ENCODE measurements at regions not wholly inside any gene's neighbourhood (a gene's known extent, or its start where the extent isn't known, plus 50 kb on each side); places are given as distances from the start of the nearest gene placed in this dataset.
"Not testable (repeated sequence)": the region's sequence is repeated elsewhere in the genome, so short reads cannot be mapped to it uniquely, and the experiment has no call there.

DNA sequence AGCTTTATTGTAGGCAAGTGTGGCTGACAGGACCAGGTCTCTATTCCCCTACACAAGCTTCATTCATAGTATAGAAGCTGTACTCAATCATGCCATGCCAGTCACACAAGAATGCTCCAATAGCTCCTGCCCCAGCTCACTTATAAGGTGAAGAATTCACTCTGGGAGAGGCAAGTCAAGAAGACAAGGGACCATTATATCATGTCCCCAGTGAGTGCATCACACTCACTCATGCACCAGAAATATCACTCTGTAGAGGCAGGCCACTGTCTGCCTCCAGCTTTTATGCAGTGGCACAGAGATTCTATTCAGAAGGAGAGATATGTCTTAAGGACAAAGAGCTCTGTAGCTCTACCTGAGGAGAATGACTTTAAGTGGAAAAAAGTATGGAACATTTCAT, 263.2 kb downstream of the GJA1 start:
- DNase-seq = no peak

DNA sequence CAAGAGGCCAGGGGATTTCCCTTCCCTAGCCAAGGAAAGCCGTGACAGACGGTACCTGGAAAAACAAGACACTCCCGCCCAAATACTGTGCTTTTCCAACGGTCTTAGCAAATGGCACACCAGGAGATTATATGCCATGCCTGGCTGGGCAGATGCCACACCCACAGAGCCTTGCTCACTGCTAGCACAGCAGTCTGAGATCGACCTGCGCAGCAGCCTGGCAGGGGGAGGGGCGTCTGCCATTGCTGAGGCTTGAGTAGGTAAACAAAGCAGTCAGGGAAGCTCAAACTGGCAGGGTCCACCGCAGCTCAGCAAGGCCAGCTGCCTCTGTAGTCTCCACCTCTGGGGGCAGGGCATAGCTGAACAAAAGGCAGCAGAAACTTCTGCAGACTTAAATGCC, 267.7 kb downstream of the GJA1 start:
- DNase-seq = not testable (repeated sequence)

DNA sequence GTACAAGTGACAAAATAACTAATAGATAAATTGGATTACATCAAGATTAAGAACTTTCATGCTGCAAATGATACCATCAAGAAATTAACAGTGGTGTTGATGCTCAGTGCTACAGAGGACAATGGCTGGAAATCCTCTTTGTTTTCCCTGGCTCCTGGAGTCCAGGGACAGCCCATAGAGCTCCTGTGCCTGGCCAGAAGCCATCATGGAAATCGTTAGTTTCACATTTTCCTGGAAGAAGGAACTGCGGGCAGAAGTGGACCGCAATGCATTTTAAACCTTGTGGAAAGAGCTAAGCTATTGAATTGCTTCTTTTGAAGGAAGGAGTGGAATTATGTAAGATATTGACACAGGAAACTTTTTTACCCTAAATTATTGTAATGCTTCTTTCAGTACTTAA, 276.0 kb downstream of the GJA1 start:
- DNase-seq = peak; percentile 49

DNA sequence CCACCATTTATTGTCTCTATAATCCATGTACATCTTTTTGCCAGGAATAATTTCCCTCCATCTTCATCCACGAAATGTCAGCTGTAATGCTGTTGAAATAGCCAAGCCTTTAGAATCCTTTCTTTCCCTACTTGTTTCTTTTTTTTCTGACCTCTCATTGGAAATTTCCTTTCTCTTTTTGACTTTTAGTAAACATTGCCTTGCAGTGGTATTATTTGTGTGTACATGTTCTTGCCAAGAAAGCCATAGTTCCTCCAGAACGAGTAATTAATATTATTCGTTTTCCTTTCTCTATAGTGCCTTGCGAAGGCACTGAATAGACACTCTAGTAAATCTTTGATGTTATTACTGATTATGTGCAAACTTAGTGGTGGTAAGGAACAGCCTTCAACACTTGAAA, 282.2 kb downstream of the GJA1 start:
- DNase-seq = no peak

- DNase-seq = not testable (repeated sequence)
Measured at GRCh38 chr6:121720867-121721266, 285.4 kb downstream of the GJA1 start.

- no peak for DNase-seq
Measured at GRCh38 chr6:121723623-121724022, 288.2 kb downstream of the GJA1 start.

DNA sequence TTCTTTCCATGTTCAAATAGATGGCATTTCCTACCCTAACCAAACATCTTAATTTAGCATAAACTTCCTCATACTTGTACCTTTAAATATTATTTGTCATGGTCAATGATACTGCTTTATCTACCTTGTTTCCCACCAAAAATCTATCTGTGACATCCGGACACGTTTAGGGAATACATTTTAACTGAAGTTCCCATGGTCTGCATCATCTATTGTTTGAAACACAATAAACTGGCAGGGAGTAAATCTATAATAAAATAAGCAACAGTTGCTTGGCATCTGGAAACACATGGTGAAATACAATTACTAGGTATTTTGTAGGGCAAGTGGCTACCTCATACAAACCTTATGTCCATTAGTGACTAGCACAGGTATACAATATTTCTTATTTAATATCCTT, 289.1 kb downstream of the GJA1 start:
- DNase-seq = no peak

GRCh38 chr6:121726596-121726995, 291.1 kb downstream of the GJA1 start:
- no peak for DNase-seq

- DNase-seq = no peak
Measured at GRCh38 chr6:121730616-121731015, 295.2 kb downstream of the GJA1 start.

DNA sequence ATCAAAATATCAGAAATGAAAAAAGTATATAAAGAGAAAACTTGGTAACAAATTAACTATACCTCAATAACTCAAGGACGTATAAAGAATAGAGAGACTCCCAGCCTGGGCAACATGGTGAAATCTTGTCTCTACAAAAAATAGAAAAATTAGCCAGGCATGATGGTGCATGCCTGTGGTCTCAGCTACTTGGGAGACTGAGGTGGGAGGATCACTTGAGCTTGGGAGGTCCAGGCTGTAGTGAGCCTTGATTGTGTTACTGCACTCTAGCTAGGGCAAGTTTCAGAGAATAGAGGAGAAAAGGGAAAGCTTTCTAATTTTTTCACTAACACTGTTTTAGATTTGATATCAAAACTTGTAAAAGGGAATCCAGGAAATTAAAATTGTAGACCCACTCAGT, 295.9 kb downstream of the GJA1 start:
- no peak for DNase-seq

DNA sequence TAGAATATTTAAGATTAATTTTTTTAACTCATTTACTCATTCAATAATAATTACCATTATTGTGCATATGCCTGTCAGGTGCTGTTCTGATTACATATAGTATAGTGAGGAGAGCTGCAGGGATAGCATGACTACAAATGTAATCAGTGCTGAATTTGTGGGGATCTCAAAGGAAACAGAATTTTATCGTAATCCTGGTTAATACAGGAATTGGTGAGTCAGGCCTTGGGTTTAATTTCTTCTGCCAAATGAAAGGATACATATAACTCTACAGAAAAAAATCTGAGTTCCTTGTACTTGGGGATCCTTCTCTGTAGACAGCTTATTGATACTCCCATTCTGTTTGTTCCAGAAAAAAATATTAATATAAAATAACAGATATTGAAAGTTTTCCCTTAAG, 297.2 kb downstream of the GJA1 start:
- DNase-seq = no peak

- DNase-seq = no peak
Measured at GRCh38 chr6:121733234-121733633, 297.8 kb downstream of the GJA1 start.

DNA sequence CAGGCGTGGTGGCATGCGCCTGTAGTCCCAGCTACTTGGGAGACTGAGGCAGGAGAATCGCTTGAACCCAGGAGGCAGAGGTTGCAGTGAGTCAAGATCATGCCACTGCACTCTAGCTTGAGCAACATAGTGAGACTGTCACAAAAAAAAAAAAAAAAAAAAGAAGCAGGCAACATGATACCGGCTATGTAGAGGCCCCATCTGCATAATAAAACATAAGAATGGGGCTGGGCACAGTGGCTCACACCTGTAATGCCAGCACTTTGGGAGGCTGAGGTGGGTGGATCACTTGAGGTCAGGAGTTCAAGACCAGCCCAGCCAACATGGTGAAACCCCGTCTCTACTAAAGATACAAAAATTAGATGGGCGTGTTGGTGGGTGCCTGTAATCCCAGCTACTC, 304.7 kb downstream of the GJA1 start:
- not testable (repeated sequence) for DNase-seq

GRCh38 chr6:121743691-121744090, 308.2 kb downstream of the GJA1 start:
- DNase-seq = no peak

DNA sequence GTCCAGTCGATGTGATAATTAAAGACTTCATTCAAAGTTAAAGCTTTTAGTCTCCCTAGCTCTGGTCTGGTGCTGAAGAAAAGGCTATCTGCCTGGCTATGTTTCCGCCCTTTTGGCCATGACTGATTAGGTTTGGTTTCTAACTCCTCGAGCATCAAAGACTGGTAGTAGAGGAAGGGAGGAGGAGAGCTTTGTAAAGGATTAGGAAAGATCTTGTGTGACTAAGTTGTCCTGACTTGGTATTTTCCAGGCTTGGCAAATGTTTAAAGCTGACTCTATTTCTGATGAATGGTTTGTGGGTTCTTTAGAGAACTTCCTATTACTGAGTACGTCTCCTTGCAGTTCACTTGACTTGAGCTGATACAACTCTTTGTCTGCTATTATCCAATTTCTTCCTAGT, 312.9 kb downstream of the GJA1 start:
- no peak for DNase-seq

GRCh38 chr6:121748850-121749249, 313.4 kb downstream of the GJA1 start:
- DNase-seq = no peak

DNA sequence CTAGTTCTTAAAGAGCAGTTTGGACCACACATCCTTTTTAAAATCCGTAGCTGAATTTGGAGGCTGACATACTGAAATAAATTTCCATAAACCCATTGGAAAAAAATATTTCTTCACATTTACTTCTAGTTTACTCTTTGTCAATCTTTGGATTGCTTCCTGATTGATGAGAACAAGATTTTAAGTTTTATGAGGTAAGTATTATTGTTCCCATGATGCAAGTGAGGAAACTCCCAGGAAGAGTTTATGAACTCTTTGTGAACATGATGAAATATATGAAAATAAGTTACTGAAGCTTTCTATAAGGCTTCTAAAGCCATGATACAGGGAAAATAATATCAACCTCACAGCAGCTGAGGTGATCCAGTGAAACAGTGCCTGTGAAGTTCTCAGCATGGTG, 320.0 kb downstream of the GJA1 start:
- no peak for DNase-seq

GRCh38 chr6:121756666-121757065, 321.2 kb downstream of the GJA1 start:
- DNase-seq = no peak

DNA sequence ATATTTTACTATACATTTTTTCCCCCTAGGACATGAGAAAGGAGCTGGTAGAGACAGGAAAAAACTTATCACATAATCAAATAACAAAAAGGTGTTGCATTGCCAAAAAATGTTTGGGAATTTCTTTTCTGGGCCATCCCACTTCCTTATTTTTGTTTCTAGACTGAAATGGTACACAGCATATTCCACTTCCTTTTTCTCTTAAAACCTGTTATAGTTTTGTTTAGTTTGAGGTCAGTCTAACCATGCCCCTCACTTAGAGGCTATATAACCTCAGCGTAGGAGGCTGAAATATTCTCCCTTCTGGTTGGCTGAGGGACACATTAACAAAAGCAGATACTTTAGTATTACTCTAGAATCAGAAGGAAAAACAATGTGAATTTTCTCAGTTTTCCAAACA, 323.9 kb downstream of the GJA1 start:
- DNase-seq = no peak

GRCh38 chr6:121760191-121760590, 324.7 kb downstream of the GJA1 start:
- DNase-seq = no peak

GRCh38 chr6:121760745-121761144, 325.3 kb downstream of the GJA1 start:
- no peak for DNase-seq

GRCh38 chr6:121764493-121764892, 329.0 kb downstream of the GJA1 start:
- DNase-seq = no peak

DNA sequence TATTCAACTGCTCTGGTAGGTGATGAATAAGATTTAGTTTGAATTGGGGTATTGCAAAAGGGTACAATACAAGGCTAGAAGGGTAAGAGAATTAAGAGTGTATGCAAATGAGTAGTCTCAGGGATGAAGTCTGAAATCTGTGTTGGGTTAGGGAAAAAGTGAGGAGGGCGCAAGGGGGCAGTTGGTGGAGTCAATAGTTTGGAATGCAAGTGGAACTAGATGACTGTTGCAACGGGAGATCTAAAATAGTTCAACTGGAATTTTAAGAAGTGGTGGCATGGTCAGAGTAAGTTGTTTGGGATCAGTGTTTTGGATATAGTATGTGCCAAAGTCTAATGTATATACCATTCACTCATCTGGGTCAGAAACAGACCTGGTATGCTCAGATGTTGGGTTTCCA, 329.6 kb downstream of the GJA1 start:
- no peak for DNase-seq

GRCh38 chr6:121767211-121767610, 331.8 kb downstream of the GJA1 start:
- no peak for DNase-seq

DNA sequence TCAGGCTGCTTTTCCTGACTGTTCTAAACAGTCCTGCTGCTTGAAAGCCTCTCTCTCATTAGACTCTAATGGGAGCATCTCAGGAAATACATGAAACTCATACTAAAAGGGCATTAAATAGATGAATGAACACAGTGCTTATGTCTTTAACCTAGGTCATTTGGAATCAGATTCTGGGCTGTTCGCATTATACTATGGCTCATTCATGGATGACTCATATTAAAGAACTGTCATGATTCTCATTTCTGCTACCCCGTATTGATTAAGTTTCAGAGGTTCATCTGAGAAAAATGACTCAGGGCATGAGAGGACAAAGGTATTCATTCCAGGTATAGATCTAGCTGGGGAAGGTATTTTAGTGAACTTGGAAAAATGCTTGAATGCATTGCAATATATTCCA, 335.5 kb downstream of the GJA1 start:
- DNase-seq = no peak

Measured in left hindlimb (tissue), 1 donor.